ENCODE measurements at regions not wholly inside any gene's neighbourhood (a gene's known extent, or its start where the extent isn't known, plus 50 kb on each side); places are given as distances from the start of the nearest gene placed in this dataset.

DNA sequence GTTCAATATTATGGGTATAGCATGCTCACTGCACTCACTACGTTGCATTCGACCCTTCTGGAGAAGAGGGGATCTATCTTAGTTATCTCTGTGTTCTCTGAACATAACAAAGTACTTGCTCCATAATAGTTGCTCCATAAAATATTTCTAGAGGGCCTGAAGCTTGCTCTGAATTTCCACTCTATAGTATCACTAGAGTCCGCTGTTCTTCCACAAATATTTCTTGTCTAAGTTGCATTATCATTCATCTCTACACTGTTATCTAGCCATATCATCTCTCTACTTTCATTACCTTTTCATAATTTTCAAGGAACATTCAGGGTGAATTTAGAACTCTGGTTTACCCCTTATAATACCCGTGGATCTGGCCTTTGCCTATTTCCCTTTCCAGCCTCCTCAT, 246.1 kb upstream of the PDE3A start (continued):
- TF ChIP-seq ZBTB33 (CRISPR knock-in tag; IDR thresholded peaks at IDR 0.05), result no peak

DNA sequence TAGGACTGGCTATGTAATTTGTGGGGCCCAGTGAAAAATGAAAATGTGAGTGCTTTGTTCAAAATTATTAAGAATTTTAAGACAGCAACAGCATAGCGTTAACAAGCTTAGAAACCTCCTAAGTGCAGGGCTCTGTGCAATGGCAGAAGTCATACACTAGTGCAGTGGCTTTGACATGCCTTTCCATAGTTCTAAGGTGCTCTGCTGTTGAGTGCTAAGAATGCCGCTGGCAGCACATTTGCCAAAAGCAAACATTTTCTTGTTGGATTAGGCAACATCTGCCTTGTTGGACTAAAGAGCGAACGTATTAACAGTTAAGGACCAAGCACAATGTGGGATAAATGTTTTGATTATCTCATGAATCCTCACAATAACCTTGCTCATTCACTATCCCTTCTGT, 244.9 kb upstream of the PDE3A start:
- no peak for DNase-seq (ENCODE audit: extremely low read depth in 1 of 4, low spot score in 3 of 4)
- TF ChIP-seq CXXC5 (CRISPR knock-in tag; IDR thresholded peaks at IDR 0.05) (no peak), MTF1 (CRISPR knock-in tag; IDR thresholded peaks at IDR 0.05; ENCODE audit: borderline replicate concordance) (no peak), POLR2G (IDR thresholded peaks at IDR 0.05; ENCODE audit: low read depth, low read length) (no peak), ZNF707 (CRISPR knock-in tag; conservative IDR thresholded peaks at IDR 0.05) (no peak)
- TF ChIP-seq, protein P1, sequence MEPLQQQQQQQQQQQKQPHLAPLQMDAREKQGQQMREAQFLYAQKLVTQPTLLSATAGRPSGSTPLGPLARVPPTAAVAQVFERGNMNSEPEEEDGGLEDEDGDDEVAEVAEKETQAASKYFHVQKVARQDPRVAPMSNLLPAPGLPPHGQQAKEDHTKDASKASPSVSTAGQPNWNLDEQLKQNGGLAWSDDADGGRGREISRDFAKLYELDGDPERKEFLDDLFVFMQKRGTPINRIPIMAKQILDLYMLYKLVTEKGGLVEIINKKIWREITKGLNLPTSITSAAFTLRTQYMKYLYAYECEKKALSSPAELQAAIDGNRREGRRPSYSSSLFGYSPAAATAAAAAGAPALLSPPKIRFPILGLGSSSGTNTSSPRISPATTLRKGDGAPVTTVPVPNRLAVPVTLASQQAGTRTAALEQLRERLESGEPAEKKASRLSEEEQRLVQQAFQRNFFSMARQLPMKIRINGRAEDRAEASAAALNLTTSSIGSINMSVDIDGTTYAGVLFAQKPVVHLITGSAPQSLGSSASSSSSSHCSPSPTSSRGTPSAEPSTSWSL (CRISPR knock-in tag; IDR thresholded peaks at IDR 0.05; ENCODE audit: borderline replicate concordance), result no peak
- TF ChIP-seq, protein P2, sequence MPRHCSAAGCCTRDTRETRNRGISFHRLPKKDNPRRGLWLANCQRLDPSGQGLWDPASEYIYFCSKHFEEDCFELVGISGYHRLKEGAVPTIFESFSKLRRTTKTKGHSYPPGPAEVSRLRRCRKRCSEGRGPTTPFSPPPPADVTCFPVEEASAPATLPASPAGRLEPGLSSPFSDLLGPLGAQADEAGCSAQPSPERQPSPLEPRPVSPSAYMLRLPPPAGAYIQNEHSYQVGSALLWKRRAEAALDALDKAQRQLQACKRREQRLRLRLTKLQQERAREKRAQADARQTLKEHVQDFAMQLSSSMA (CRISPR knock-in tag; IDR thresholded peaks at IDR 0.05), result no peak
- in situ Hi-C loops (cut with MboI) (no loop called here), intact Hi-C loops (cut with micrococcal nuclease) (no loop called here)
- Histone ChIP-seq H3K27me3 (ENCODE audit: control insufficient read depth in 2 of 2, insufficient read depth in 2 of 2, low read length in 2 of 2) (no peaks in the 10 kb centered on the region), H4K20me1 (replicated peaks; ENCODE audit: control insufficient read depth, insufficient read depth, low read length) (no peaks in the 10 kb centered on the region), H2AFZ (ENCODE audit: low read depth, low read length) (no peak overlapping the region), H3K9me1 (ENCODE audit: control insufficient read depth, insufficient read depth, low read length) (no peaks in the 10 kb centered on the region), H3K36me3 (ENCODE audit: control insufficient read depth, insufficient read depth, low read length) (no peaks in the 10 kb centered on the region), H3K27ac (ENCODE audit: extremely low read depth, low read depth, low read length) (no peak overlapping the region), H3K4me3 (no peak overlapping the region), H3K9ac (ENCODE audit: insufficient read depth in 1 of 2, low read depth in 2 of 2, low read length in 2 of 2) (no peak overlapping the region), H3K4me1 (replicated peaks in 1 of 2; ENCODE audit: control insufficient read depth in 2 of 2, insufficient read depth in 2 of 2, low read length in 2 of 2) (no peaks in the 10 kb centered on the region), H3K4me2 (ENCODE audit: insufficient read depth, low read length) (no peak overlapping the region), H3K9me3 (replicated peaks; ENCODE audit: control insufficient read depth, insufficient read depth, low read depth, low read length) (no peaks in the 10 kb centered on the region), H3K79me2 (ENCODE audit: control insufficient read depth, insufficient read depth, low read length) (no peaks in the 10 kb centered on the region)
- ChIA-PET CTCF (ENCODE audit: low intra/inter-chr PET ratio) (no interaction called here), POLR2A (no interaction called here)
- ATAC-seq, result no peak
- no TSS peak for BruUV-seq (replicated peaks)
- WGBS (ENCODE audit: insufficient coverage, low coverage, missing lambda C conversion rate), result 0% methylated on average over 4 of the region's 4 CpGs
- FAIRE-seq, result no peak

Data from K562 (cell line).